Brain pericyte (primary cell): ENCODE measurements at regions not wholly inside any gene's neighbourhood (a gene's known extent, or its start where the extent isn't known, plus 50 kb on each side); places are given as distances from the start of the nearest gene placed in this dataset.

Source experiments
- DNase-seq: peaks from one replicate; pipeline ENCODE4 v3.0.0-alpha.2; 2012; ENCODE audit warnings: low read depth, low spot score

DNA sequence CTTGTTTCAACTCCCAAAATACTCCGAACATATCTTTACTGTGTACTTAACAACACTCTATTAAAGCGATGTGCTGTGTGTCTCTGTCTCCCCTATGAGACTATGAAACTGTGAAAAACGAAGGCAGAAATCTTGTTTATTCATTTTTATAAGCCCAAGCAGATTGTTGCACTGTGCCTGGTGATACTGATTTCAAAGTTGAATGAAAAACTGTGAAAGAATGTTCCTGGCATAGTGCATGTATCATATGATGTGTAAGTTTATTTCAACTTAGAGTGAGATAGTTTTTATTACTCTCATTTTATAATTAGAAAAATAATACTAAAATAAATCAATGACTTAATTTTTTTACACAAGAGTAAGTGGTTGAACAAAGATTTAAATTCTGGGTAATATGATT, 471.9 kb upstream of the PCDH15 start:
- DNase-seq = no peak

DNA sequence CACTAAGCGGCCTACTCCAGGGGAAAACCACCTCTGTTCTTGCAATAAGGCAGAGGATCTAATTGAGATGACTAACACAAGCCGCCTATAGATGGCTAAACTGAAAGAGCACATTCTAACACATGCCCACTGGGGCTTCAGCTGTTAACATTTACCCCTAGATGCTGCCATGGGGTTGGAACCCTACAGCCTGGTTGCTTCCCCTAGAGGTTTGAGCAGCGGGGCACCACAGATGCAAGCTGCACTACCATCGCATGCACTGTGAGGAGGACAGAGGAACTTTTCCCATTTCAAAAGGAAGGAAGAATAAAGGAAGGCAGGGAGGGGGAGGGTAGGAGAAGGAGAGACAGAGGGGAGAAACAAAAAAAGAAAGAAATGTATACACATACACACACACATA, 465.8 kb upstream of the PCDH15 start:
- DNase-seq = no peak

DNA sequence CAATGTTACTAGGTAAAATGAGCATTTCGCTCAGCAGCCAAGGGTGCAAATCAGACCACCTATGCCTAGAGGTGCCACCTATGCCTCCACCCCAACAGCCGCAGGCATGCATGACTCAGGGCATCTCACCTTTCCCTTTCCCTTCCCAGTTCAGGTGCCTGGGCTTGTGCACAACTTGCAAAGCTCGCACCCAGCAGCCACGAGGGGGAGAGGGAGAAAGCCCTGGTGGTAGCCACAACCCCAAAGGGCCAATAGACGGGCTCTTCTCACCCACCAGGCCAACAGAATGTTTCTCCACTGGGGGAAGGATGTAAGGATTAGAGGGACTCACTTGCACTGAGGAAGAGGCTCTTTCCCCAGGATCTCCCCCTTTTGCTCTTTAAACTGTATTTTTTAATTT, 462.3 kb upstream of the PCDH15 start:
- no peak for DNase-seq

DNA sequence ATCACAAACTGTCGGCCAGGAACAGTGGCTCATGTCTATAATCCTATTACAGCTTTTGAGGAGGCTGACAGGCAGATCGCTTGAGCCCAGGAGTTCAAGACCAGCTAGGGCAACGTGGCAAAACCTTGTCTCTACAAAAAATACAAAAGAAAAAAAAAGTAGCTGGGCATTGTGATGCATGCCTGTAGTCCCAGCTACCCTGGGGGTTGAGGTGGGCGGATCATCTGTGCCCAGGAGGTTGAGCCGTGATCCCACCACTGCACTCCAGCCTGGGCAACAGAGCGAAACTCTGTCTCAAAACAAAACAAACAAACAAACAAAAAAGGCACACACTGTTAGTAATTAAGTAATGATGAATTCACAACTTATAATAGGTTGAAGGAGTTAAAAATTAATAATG, 441.5 kb upstream of the PCDH15 start:
- DNase-seq = no peak

DNA sequence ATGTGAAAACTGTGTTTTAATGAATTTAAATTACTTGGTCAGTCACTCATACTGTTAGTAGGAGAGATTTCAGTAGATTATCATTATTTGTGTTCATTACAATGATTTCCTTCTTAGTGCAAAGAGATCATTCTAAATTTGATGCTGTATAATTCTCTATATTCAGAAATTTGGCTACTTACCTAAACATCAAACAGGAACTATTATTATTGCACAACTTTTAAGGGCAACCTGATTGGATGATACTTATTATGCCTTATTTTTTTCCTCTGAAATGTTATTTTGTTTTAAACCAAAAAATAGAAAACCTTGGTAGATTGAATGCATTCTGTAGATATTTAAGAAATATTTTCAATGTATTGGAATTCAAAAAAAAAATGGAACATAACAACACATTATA, 436.4 kb upstream of the PCDH15 start:
- no peak for DNase-seq

DNA sequence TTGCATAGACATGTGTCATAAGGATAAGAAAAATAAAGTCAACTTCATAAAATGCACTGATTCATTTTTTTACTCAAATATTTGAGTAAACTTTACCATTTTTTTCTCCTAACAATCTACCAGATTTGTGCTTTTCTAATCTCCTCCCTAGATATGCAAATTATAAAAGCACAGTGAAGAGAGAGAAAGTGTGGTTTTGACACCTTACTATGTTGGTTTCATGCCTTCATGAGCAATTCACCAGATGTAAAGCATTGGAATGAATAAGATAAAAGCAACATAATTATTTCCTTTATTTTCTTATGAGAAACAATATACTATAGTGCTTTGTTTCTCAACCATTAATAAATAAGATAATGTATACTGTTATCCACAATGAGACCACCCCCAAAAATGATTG, 432.5 kb upstream of the PCDH15 start:
- DNase-seq = no peak

DNA sequence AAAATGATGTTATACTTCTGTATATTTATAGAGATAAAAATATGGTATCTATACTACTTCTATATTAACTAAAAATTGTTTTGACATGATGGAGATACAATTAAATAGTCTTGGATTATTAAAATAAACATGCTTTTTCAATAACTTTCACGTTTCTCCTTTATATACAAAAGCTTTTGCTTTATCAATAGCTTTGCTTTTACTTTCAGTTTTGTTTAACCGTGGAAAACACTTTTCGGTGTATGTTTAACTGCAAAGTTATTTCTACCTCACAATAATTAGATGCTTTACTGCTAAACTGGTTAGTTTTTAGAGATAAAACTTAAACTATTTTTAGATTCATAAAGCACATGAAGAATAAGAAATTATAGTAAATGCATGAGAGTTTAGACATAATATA, 432.1 kb upstream of the PCDH15 start:
- no peak for DNase-seq

DNA sequence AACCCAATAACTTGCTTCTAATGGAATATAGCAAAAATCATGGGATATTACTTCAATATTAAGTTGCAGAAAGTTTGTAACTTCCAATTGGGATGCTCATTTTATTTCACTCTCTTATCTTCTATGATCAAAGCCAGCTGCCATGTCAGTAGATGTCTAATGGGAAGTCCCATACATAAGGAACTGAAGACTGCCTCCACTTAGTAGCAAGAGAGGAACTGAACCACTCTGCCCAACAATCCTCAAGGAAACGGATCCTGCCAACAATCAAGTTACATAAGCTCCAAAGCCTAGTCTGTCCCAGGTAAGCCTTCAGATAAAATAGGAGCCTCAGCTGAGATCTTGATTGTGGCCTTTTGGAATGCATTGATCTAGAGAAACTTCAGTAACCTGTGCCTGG, 431.5 kb upstream of the PCDH15 start:
- no peak for DNase-seq

DNA sequence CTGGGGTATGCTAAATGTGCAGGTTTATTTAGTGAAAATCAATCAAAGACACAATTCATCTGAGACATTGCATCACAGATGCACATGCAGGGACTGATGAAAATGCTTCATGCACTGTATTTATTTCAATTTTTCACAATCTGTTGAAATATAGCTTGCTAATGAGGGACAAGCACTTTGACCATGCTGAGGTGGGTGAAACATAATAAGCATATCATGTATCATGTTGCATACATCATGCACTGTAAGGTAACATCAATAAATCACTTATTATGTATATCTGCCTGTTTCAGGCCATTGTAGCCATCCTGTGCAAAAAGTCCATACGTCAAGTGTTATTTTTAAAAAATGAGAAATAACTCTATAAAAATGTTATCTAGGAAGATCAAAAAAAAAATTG, 426.9 kb upstream of the PCDH15 start:
- DNase-seq = no peak

DNA sequence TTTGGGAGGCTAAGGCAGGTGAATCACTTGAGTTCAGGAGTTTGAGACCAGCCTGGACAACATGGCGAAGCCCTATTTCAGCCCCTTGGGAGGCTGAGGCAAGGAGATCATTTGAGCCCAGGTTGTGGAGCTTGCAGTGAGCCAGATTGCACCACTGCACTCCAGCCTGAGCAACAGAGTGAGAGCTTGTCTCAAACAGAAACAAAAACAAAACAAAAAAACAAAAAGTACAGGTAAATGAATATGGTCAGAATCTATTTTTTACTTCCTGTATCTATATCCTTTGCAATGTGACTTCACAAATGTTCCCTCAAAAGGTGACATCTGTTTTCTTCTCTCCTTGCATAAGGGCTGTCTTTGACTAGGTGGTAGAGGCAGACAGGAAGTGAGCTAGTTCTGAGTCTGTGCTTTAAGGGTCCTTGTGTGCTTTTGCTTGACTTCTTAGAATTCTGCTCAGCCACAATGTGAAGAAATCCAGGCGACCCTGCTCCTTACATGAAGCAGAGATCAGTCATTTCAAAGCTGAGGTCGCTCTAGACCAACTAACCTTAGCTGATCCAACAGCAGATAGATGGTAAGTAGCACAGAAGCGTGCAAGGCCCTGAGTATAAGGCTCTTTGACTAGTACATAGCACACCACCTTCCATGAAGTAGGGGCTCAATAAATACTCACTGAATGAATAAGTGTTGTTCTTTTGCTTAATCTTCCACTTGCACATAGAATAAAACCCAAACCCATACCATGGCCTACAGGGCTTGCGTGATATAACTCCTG, 423.2 kb upstream of the PCDH15 start:
- DNase-seq = no peak

DNA sequence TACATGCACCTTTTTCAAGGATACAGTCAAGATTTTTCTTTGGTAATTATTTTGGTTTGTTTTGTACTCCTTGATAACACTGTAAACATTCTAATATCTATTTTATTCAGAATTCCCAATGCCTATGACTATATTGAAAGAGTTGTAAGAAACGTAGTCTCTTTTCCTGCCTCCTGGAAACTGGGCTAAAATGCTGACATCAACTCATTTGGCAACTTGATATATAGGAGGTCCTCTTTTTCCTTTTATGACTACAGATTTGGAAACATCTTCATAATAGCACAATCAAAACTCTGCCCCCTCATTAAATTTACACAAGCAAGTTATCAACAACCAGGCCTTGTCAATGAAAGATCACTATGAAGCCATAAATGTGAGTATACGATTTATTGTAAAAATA, 422.3 kb upstream of the PCDH15 start:
- DNase-seq = no peak

DNA sequence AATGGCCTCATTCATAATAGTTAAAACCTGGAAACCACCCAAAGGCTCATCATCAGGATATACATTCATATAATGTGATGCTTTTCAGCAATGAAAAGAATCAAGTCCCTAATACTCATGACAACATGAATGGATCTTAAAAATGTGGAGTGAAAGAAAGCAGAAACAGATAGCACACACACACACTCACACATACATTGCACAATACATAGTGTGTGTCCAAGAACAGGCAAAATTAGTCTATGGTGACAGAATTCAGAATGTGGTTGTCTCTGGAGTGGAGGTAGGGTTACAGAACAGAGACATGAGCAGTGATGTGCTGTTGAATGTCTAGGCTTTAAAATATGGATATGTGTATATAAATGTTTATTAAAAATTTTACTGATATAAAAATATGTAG, 419.9 kb upstream of the PCDH15 start:
- DNase-seq = no peak

DNA sequence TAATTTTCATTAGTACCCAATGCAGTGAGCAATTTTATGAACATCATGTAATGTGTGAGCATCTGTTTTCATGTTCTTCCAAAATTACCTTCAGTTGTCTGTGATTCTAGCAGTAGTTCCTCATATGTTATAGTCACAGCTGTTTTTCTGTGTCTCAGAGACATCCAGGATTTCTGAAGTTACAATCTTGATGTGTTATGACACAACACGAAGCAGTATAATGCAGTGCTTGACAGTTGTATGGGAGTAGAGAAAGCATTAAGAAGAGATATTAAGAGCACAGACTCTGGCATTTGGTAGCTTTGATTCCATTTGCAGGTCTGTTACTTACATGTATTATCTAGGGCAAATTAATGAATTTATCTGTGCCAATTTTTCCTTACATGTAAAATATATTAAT, 414.7 kb upstream of the PCDH15 start:
- no peak for DNase-seq

DNA sequence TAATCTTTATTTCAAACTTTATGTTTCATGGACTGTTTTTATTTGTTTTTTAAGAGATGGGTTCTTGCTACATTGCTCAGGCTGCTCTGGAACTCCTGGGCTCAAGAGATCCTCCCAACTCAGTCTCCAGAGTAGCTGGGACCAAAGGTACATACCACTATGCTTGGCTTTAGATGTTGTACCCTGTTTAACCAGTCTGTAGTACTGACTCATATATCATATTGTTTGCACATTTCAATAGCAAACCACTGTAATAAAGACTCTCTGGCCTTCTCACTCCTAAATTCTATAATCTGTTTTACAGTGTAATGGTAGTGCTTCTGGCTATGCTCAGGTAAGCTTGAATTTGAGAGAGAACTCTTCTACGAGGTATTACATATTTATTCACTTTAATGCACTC, 413.6 kb upstream of the PCDH15 start:
- no peak for DNase-seq

DNA sequence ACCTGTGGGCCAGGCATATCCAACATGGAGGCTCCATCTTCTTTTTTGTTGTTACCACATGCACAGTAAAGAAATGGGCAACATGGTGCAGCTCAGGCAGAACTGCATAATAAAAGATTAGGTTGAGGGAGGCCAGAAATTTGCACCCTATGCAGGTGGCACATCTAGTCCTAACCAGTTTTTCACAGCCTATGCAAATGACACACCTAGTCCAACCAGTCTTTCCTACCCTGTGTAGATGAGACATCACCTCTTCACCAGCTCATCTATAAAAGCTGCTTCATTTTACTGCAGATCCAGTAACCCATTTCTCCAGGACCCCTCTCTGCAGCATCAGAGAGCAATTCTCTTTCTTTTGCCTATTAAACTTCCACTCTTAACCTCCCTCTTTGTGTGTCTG, 411.0 kb upstream of the PCDH15 start:
- no peak for DNase-seq

DNA sequence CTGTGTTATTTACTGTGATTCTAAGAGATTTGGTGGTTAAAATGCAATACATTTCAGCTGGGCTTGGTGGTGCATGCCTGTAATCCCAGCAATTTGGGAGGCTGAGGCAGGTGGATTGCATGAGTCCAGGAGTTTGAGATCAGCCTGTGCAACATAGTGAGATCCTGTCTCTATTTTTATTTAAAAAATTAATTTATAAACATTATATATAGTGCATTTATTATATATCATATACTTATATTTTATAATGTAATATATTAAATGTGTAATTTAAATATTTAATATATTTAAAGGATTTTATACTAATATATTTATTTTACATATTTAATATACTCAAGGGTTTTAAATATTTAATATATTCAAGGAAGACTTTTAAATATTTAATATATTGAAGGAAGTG, 402.8 kb upstream of the PCDH15 start:
- no peak for DNase-seq

DNA sequence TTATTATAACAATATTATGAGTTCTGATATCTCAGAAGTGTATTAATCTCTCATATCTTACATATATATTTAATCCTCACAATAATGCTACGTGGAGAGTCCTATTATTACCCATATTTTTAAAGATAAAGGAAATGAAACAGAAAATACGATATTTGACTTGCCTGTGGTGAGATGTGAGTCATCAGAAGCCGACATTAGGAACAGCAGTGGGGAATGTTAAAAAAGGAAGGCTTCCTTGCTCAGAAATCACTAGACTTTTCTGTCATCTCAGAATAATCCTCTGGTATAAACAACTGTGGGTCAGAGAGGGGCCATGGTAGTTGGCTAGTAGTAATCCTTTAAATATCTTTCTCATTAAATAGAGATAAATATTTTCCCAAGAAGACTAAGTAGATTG, 402.3 kb upstream of the PCDH15 start:
- no peak for DNase-seq

DNA sequence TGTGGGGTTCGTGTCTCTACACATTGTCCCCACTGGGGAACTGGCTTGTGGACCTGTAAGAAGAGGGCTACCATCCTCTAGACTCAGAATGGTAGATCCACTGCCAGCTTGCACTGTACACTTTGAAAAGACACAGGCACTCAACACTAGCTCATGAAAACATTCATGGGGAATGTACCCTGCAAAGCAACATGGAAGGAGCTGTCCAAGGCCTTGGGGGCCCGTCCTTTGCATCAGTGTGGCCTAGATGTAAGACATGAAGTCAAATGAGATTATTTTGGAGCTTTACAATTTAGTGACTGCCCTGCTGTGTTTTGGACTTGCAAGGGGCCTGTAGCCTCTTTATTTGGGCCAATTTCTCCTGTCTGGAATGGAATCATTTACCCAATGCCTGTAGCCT, 399.0 kb upstream of the PCDH15 start:
- DNase-seq = no peak

DNA sequence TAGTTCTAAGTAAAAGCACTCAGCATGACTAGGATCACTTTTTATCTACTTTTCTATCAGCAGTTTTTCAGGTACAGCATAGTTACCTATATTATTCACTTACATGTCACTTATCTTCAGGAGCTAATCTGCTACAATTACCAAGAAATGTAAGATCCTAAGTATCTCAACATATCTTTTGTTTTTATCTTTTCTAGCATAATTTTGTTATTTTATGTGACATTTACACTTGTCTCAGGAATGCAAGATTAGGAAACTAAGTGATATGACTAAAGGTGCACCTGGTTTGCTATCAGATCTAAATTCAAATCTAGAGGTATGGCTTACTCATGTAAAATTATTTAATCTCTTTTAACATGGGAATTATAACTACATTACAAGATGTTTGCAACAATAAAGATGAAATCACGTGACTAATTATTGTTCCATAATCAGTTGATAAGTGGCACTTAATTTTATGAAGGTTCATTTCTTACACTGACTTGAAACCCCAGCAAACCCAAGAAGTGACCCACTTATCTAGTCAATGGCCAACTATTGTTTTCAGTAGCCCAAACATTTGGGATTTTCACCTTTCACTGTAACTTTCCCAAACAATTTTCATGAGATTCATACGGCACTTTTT, 390.3 kb upstream of the PCDH15 start:
- DNase-seq = no peak

DNA sequence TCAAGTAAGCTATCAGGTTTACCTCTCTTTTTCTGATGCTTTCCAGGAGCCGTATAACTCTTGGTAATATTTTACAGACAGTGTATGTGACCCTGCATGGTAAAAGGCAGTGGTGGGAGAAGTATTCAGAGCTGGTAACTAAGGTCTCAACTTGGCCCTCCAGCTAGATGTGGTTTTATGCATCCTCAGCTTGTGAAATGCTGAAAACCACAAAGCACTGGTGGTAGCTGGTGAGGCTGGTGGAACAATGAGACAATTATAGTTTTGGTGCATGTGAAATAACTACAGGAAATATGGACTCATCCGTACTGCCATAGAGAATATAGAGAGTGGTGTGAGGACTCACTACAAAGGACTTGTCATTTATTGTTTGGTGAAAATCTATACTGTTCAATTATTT, 383.0 kb upstream of the PCDH15 start:
- no peak for DNase-seq

DNA sequence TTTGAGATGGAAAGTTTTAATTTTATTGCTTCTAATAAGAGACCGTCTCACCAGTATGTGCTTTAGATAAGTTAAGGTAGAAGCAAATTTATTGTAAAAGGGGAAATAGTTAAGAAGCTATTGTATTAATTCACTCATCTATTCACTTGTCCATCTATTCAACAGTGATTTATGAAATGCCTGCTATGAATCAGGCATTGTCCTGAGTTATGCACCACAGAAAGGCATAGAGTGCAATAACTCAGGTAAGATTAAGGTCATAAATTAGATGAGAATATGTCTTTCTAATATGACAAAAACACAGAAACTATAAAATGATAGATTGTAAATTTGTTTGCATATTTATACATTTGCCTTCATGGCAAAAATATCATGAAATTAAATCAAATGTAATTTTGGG, 379.3 kb upstream of the PCDH15 start:
- no peak for DNase-seq

DNA sequence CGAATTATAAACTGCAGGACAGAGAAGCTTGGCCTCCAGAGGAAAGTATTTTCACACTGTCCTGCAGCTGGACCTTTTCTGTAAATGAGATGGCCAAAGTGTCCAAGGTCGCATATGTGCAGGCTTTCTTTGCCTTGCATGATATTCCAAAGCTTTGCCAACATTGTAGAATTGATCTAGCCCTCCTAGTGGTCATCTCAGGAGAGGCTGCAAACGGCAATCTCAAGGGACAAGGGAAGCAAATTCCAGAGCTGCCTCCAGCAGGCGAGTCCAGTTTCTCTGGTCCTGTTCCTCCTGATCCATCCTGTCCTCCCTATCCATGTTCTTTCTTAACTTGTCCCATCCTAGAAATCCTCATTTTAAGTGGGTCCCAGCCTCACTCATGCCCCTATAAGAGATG, 373.4 kb upstream of the PCDH15 start:
- DNase-seq = no peak

DNA sequence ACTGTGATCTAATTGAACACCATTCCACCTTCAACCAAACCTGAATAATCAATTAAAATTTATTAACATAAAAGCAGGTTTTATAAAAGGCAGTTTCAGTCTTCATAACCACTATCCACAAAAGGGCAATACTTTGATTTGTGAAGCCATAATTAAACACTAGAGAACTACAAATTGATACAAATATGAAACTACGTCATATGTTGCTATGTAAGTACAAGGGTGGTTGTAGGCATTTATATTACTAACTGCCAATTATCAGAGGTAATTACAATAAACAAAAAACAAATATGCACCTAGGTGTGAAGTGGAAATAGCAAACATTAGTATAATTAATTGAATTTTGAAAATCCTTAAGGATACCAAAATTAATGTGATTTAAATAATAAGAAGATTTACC, 368.5 kb upstream of the PCDH15 start:
- no peak for DNase-seq

DNA sequence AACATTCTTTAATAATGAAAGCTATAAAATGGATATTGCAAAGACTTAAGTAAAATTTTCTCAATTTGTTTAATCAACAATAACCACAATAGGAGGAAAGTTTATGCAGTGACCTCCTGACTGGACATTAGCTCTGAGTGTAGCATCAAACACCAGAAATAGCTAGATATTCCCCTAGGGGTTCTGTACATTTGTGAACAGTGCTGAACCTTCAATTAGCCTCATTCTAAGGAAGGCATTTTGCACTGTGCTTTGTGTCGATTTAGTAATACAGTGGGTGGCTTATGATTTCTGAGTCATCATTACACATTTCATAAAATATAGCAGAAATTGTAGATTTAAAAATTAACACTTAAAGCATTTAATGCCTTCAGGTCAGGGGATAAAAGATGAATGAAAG, 367.3 kb upstream of the PCDH15 start:
- no peak for DNase-seq
